Activated naive CD4-positive, alpha-beta T cell (primary cell): ENCODE measurements at regions not wholly inside any gene's neighbourhood (a gene's known extent, or its start where the extent isn't known, plus 50 kb on each side); places are given as distances from the start of the nearest gene placed in this dataset.
"Not testable (repeated sequence)": the region's sequence is repeated elsewhere in the genome, so short reads cannot be mapped to it uniquely, and the experiment has no call there.

ENCODE experiments used
- DNase-seq, 4 experiments: peaks; one replicate each; lab custom pipeline; 2025; lab: John Stamatoyannopoulos, UW

DNA sequence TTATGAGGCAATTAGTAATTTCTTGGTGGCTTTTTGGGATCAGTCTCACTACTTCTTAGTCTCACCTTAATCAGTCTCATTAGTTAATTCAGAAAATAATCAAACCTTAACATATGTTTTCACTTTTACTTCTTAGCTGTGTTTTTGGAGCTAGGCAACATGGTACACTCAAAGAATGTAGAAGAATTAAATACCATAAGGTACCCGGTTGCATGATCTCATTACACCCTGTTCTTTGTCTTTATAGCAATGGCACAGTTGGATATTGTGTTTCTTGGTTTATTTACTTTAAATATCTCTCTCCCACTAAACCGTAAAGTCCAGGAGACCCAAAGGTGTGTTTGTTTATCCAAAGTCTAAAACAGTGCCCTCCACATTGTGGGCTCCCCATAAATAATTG, 132.3 kb downstream of the TNFSF18 start:
- DNase-seq: no peak

DNA sequence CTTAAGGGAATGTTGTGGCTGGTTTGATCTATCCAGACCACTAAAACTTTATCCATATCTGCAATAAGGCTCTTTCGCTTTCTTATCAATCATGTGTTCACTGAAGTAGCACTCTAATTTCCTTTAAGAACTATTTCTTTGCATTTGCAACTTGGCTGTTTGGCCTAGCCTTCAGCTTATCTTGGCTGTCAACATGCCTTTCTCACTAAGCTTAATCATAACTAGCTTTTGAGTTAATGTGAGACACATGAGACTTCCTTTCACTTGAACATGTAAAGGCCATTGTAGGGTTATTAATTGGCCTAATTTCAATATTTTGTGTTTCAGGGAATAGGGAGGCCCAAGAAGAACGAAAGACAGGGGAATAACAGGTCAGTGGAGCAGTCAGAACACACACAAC, 124.7 kb downstream of the TNFSF18 start:
- no peak for DNase-seq

DNA sequence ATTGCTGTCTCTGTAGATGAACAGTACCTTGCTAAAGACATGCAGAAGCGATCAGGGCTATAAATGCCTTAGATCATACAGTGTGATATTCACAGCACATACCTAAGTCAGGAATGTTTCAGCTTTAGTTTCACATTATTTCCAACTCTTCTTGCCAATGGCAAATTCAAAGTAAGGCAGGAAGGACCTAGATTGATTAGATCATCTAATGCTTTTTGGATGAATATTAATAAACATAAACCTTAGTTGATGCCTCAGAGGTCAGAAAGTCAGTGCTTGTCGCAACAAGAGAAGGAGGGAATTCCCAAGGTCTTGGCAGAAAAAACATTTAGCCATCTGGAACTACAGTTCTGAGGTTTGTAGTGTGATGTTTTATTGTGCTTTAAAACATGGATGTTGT, 122.3 kb downstream of the TNFSF18 start:
- DNase-seq: no peak

DNA sequence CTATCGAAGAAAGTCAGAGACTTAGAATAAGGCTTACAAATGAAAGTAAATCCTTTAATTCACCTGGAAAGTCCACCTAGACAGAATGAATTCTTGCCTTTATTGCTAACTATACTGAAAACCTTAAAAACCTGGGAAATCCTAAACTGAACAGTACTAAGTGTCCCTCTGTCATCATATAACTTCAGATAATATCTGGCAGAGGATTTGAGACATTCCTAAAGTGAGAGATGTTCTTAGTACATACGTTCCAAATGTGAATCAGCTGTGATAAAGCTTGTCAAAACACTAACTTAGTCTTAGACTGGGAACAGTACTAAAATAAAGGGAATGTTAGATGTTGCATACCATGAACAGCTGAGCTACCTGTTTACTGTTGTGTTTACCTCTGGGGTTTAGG, 121.7 kb downstream of the TNFSF18 start:
- no peak for DNase-seq

DNA sequence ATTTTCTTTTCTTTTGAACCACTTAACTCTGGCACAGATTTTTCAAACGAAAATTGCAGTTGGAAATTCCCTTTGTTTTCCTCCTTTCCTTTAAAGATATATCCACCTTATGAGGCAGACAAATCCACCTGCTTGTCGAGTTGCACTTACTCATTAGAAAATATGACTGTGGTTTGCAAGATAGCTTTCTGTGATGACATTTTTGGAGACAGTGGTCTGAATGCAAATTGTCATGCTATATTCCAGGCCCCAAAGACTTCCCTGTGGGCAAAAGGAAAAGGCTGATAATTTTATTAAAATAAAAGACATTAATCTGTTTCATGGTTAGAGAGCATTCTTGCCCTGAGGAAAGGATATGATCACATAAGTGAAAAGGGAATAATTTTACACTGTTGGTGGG, 120.6 kb downstream of the TNFSF18 start:
- no peak for DNase-seq

DNA sequence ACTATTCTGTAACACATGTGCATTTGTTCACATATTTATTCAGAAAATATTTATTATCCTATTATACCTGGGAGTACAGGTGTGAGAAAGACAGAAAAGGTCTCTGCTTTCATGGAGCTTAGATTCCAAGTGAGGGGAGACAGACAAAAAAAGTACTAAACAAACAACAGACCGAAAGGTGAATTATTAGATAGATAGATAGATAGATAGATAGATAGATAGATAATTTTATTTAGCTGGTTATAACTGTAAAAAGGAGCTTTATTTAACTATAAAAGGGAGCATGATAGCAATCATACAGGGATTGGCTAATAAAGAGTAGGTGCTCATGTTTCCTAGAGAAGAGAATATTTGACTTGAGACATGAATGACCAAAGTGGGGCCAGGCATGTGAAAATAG, 119.4 kb downstream of the TNFSF18 start:
- DNase-seq: no peak

DNA sequence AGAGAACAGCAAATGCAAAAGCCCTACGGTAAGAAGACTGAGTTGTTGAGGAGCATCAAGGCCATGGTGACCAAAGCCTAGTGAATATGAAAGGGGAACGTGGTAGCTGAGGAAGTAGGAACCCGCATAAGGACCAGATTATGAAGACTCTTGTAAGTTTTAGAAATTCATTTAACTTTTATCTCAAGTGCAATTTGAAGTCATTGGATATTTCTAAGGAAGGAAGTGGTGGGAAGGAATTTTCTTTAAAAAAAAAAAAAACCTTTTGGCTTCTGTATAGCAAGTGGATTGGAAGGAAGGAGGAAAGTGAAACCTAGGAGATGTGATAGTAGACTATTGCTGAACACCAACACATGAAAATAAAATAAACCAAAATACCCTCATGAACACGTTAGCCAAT, 119.0 kb downstream of the TNFSF18 start:
- no peak for DNase-seq

DNA sequence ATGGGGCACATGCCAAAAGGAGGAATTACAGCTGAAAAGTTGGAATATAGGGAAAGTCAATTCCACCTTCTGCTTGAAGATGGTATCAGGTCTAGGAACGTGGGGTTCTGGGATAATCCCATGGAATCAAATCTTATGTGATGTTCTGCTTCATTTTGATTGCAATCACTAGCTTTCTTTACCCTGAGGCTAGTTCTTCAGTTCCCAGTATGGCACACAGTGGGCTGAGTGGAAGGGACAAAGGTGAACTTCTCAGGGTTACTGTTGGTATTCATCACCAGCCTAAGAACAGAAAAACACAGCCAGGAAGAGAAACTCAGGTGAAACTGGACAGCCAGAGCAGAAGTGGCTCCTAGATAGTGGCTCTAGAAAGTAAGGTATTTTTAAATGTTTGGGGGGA, 117.8 kb downstream of the TNFSF18 start:
- DNase-seq: no peak

DNA sequence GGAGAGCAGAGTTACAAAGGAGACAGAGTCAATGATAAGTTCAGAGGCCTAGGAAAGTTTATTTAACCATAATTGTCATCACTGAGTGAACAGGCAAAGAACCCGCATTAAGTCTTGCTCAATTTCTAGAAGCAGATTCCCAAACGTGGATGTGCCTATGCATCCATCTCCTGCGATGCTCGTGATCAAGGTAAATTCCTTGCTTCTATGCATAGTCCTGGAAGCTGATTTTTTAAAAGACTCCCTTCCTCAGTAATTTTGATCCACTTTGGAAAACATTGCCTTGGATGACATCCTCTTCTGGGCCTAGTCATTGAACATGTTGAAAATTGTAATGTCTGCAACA, 116.4 kb downstream of the TNFSF18 start:
- DNase-seq: no peak

DNA sequence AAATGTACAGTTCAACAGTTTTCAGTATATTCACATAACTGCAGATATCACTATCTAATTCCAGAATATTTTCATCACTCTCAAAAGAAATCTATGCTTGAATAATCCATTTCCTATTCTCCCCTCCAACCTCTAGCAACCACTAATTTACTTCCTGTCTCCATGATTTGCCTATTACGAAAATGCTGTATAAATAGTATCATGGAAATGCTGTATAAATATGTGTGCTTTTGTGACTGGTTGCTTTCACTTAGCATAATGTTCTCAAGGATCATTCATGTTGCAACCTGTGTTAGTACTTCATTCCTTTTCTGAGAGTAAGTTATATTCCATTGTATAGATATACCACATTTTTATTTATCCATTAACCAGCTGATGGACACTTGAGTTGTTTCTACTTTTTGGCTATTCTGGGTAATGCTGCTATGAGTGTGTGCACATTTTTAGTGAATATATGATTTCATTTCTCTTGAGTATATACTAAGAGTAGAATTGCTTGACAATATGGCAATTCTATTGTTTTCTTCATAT, 115.6 kb downstream of the TNFSF18 start:
- no peak for DNase-seq

DNA sequence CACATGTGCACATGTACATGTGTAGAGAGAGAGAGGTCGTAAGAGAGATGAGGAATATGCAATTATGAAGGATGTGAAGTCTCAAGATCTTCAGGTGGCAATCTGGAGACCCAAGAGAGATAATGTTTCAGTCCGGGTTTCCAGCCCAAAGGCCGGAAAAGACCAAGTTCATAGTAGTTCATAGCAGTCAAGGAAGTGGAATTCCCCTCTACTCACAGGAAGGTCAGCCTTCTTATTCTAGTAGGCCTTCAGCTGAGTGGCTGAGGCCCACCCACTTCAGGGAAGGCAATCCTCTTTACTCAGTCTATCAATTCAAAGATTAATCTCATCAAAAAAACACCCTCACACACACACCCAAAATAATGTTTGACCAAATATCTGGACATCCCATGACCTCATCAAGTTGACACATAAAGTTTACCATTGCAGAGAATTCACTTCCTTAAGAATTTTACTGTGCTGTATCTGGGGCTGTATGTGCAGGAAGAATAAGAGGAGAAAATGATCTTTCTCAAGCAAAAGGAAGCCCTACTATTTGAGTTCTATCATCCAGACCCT, 114.6 kb downstream of the TNFSF18 start:
- DNase-seq: no peak

DNA sequence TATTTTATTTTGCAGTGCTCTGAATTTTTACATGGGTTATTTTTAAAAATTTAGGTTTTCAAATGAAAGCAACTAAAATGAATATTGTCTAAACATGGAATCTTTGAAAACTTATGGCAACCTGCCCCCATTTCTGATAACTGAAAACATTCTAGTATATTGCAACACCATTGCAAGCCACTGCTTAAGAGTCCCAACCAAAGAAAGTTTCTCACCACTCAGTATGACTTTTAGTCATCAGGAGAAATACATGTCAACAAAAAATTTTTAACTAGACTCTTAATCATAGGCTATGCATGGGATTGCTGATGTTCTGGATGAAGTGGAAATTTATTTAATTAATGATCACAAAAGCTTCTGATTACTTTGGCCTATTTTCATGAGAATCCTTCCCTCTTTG, 112.1 kb downstream of the TNFSF18 start:
- no peak for DNase-seq

DNA sequence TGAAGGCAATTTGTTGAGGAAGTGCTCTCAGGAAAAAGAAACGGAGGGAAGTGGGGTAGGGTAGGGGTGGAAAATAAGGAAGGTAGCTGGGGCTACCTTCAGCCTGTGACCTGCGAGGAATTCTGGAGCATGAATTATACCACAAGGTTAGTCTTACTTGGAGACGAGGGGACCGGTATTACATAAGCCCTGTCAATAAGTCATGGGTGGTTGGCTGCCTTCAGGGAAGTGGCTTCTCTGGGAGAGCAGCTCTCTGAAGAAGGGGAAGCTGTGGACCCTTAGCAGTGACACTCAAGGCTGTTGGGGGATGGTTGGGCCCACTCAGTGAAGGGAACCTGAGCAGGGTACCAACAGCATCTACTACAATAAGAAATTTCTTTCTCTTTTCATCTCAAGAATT, 111.3 kb downstream of the TNFSF18 start:
- DNase-seq: no peak

DNA sequence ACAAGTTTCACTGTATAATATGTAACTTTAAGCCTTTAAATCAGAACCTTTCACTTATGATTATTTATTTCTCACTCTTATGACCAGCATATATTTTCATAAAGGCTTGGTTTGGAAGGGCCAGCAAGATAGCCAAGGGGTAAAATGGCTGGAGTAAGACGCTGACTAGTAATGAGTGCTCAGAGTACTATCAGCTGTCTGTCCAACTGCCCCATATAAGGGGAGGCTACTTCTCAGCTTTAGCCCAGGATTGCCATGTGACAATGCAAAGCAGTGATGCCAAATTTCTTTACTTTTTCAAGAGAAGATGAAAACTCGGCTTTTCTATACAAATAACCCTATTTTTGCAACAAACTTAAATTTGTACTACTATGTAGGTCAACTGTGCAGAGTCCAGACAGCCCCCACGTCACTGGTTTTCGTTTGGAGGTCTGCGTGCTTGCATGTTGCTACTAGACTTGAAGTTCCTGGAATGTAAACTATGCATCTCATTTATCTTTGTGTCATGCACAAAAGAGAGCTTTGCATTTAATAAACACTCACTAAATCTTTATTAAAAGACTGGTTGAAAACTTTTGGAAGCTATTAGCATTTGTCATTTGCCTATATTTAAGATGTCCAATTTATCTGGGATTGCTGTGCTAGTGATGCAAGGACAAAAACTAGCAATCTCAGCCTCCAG, 110.4 kb downstream of the TNFSF18 start:
- no peak for DNase-seq

DNA sequence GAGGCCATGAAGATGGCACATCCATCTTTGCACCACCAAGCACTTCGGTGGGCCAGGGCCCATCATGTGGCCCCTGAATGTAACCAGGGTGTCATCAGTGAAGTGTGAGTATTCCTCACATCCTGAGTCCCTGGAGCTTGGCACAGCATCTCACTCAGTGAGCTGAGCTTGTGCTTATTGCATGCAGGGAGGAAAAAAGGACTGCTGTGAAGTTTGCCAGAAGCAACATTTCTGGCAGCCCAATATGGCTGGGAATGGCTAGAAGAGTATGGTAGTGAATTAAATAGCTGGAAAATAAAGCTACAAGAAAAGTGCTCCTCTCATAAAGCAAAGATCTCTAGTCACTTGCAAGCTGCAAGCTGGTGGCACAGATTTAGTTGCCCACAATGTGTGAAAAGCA, 109.3 kb downstream of the TNFSF18 start:
- no peak for DNase-seq

DNA sequence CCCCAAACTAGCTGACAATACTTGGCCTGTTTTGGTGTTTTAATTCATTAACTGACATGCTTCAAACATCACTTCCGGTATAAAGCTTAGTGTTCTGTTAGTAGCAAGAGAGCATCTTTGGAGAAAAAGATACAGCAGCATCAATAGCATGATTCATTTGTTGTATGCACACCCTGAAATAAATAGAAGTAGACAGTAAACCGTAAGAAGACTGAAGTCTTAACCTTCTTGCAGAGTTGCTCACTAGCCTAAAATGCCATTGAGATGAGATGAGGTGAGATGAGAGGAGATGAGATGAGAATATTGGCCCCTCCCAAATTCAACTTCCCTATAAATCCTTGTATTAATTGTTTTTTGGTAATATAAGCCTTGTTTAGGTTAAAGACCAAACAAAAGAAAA, 108.8 kb downstream of the TNFSF18 start:
- no peak for DNase-seq

DNA sequence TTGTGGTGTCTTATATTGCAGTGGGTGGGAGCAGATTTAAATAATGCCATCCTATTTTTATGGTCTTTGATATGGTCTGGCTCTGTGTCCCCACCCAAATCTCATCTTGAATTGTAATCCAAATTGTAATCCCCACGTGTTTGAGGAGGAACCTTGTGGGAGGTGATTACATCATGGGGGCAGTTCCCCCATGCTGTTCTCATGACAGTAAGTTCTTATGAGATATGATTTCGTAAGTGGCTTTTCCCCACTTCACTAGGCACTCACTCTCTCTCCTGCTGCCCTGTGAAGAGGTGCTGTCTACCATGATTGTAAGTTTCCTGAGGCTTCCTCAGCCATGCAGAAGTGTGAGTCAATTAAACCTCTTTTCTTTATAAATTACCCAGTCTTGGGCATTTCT, 107.6 kb downstream of the TNFSF18 start:
- not testable (repeated sequence) for DNase-seq

DNA sequence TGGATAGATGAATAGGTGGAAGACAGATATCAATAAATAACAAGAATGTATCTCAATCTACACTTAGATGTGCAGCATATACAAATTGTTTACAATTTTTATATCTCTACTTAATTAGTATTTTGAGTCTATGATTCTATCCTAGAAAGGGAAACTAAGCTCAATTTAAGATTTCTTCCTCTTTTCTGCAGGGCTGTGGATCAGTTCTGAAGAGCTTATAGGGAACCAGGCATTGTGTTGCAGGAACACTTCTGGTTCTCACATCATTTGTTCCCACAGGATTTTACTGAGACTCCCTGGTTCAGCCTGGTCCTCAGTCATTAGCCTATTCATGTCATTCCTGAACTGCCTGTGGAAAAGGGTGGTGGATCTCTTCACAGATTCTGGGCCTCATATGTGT, 105.8 kb downstream of the TNFSF18 start:
- no peak for DNase-seq

DNA sequence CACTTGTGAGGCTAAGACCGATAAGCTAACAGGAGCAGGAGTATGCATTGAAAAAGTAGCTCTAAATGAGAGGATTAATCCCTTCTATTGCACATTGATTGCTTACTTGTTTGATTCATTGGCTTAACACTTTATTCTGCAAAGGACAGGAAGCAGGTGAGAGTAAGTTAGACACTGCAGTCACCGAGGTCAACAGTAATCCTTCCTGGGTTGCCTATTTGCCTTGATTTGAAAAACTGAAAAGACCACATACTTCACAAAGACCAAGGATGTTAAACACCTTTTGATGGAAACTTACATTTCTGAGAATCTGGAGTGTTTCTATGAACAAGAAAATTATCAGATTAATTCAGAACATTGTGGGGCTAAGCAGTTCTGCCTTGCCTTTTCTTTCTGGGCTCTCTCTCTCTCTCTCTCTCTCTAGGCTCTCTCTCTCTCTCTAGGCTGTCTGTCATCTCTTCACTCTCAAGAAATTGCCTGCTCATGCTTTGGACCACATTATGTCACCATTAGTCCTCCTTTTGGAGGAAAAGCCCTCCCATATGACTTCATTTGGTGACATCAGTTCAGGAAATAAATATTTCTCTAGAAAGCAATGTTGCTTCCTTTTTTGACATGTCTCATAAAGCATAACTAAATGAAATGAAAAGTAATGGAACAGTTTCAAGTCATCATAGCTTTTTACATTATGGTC, 103.8 kb downstream of the TNFSF18 start:
- no peak for DNase-seq

DNA sequence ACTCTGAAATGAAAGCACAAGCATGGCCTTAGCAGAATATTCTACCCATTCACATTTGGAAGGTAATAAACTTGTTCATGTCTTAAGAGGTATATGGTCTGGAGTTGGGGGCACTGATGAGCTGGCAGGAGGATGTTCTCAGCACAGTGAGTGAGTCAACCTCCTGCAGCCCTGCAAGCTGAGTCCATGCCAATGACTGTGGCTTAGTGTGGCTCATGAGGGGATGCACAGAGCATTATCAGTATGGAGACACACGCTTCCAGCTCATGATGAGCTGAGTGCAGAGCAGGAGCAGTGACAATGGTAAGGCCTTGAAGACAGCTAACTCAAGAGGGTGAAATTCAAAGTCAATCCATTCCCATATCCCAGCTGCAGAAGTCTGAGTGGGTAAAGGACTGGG, 102.3 kb downstream of the TNFSF18 start:
- DNase-seq: peak in 1 of 4 experiments; percentile 3

DNA sequence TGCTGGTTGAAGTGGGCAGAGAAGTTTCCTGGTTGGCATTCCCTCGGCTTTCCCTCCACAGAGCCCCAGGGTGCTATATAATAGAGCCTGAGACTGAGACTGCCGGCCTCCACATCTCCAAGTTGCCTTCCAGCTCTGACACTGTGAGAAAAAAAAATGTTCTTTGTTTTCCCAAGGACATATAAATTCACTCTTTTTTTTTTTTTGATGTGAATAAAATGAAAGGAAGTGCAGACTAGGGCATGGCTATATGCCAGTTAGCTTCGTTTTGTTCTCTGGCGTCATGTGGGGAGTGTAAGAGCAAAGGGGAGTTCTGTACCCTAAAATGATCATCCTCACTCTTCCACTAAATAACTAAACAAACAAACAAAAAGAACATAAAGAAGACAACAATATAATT, 101.6 kb downstream of the TNFSF18 start:
- no peak for DNase-seq

DNA sequence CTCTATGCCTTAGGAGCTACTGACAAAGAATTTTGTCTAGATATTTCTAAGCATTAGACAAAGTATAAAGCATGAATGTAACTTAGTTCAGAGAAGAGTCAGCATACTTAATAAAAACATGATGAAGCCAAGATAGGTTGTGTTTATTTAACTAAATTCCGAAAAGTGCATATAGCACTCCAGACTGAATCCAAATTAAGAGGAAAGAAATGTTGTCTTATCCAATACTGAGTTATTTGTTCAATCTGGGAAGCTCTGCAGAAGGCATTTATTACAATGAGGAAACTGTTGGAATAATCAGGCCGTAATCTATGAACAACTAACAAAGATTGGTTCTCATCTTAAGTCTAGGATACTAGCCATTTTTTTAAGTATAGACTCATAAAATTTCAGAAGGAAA, 100.2 kb downstream of the TNFSF18 start:
- DNase-seq: no peak

DNA sequence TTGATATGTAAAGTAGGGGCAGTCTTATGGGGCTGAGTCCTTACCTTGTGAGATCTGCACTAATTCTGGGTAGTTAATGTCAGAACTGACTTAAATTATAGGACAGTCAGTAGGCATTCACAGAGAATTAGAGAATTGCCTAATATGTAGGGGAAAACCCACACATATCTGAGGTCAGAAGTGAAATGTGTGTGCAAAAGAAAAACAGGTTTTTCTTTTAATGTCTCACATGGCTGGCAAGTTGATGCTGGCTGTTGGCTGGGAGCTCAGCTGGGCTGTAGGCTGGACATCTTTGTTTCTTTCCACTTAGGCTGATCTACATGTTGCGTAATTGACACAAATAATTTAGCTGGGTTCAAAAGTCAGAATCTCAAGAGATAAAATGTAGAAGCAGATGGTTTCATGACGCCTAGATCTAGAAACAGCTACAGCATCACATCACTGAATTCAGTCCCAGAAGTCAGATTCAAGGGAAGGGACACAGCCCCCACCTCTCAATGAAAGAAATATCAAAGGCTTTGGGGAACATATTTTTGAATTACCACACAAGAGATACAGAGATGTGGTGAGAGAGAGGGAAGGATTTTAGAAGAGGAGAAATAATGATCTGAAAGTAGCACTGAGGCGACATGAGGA, 98.9 kb downstream of the TNFSF18 start:
- no peak for DNase-seq
